ENCODE measurements at regions not wholly inside any gene's neighbourhood (a gene's known extent, or its start where the extent isn't known, plus 50 kb on each side); places are given as distances from the start of the nearest gene placed in this dataset.

GRCh38 chr10:104580321-104580720 lies 60.8 kb upstream of the SORCS3 start:
- Histone ChIP-seq H3K4me1 (ENCODE audit: control insufficient read depth in 5 of 5, insufficient read depth in 5 of 5, low read length in 5 of 5) (peaks cover 0 to 6% (median 0%) of the 10 kb centered on the region in 5 donors), H3K36me3 (ENCODE audit: control insufficient read depth in 4 of 4, insufficient read depth in 4 of 4, low read length in 4 of 4) (no peaks in the 10 kb centered on the region), H3K4me3 (no peak overlapping the region), H3K9ac (ENCODE audit: insufficient read depth in 1 of 2, low read length in 2 of 2) (peak overlapping the region in 1 of 2 donors; percentile 19), H3K9me3 (ENCODE audit: control insufficient read depth in 4 of 4, insufficient read depth in 3 of 4, low read length in 3 of 4) (peaks cover 0 to 2% (median 0%) of the 10 kb centered on the region in 4 donors), H3K27ac (ENCODE audit: low read depth in 1 of 2, low read length in 1 of 2) (no peak overlapping the region), H3K27me3 (ENCODE audit: control insufficient read depth in 3 of 3, insufficient read depth in 3 of 3, low read length in 2 of 3) (peaks cover 0 to 13% (median 7%) of the 10 kb centered on the region in 3 donors)
- ATAC-seq (ENCODE audit: insufficient read depth, low FRiP score) (no peak), DNase-seq (peak; percentile 2 to 38 (median 19))
- 32 to 72% methylated on average over 13 of the region's 13 CpGs for WGBS, 2 donors
- TF ChIP-seq CTCF (IDR thresholded peaks at IDR 0.05; ENCODE audit: control extremely low read depth, extremely low read depth) = no peak

- peak overlapping the region in 1 of 2 donors; percentile 19 for H3K9ac ChIP-seq (ENCODE audit: insufficient read depth in 1 of 2, low read length in 2 of 2)
- peaks cover 0 to 13% (median 7%) of the 10 kb centered on the region in 3 donors for H3K27me3 ChIP-seq (ENCODE audit: control insufficient read depth in 3 of 3, insufficient read depth in 3 of 3, low read length in 2 of 3)
Observed at GRCh38 chr10:104580774-104581675, 60.1 kb upstream of the SORCS3 start.

GRCh38 chr10:104581884-104582601 lies 59.0 kb upstream of the SORCS3 start:
- Histone ChIP-seq H3K9me3 (ENCODE audit: control insufficient read depth in 4 of 4, insufficient read depth in 3 of 4, low read length in 3 of 4) (peaks cover 0 to 2% (median 0%) of the 10 kb centered on the region in 4 donors), H3K27me3 (ENCODE audit: control insufficient read depth in 3 of 3, insufficient read depth in 3 of 3, low read length in 2 of 3) (peaks cover 0 to 13% (median 7%) of the 10 kb centered on the region in 3 donors), H3K27ac (ENCODE audit: low read depth in 1 of 2, low read length in 1 of 2) (no peak overlapping the region), H3K9ac (ENCODE audit: insufficient read depth in 1 of 2, low read length in 2 of 2) (no peak overlapping the region), H3K36me3 (ENCODE audit: control insufficient read depth in 4 of 4, insufficient read depth in 4 of 4, low read length in 4 of 4) (no peaks in the 10 kb centered on the region), H3K4me1 (ENCODE audit: control insufficient read depth in 5 of 5, insufficient read depth in 5 of 5, low read length in 5 of 5) (peaks cover 0 to 6% (median 0%) of the 10 kb centered on the region in 5 donors), H3K4me3 (no peak overlapping the region)
- WGBS, 2 donors = 75 to 87% methylated on average over 5 of the region's 5 CpGs
- ATAC-seq (ENCODE audit: insufficient read depth, low FRiP score) (no peak), DNase-seq (no peak)
- no peak for TF ChIP-seq CTCF (IDR thresholded peaks at IDR 0.05; ENCODE audit: control extremely low read depth, extremely low read depth)

More at GRCh38 chr10:104580774-104581675, 60.1 kb upstream of the SORCS3 start:
- Histone ChIP-seq H3K36me3 (ENCODE audit: control insufficient read depth in 4 of 4, insufficient read depth in 4 of 4, low read length in 4 of 4) (no peaks in the 10 kb centered on the region), H3K4me1 (ENCODE audit: control insufficient read depth in 5 of 5, insufficient read depth in 5 of 5, low read length in 5 of 5) (peaks cover 0 to 6% (median 0%) of the 10 kb centered on the region in 5 donors), H3K4me3 (no peak overlapping the region), H3K9me3 (ENCODE audit: control insufficient read depth in 4 of 4, insufficient read depth in 3 of 4, low read length in 3 of 4) (peaks cover 0 to 2% (median 0%) of the 10 kb centered on the region in 4 donors), H3K27ac (ENCODE audit: low read depth in 1 of 2, low read length in 1 of 2) (no peak overlapping the region)
- peak; percentile 63 for ATAC-seq (ENCODE audit: insufficient read depth, low FRiP score)
- peak; percentile 64 for TF ChIP-seq CTCF (IDR thresholded peaks at IDR 0.05; ENCODE audit: control extremely low read depth, extremely low read depth)
- peak; percentile 75 to 82 (median 76) for DNase-seq
- WGBS, 2 donors = 42 to 44% methylated on average over 20 of the region's 20 CpGs

Measured in lung (tissue), 11 donors.